Left cardiac atrium (tissue), 4 donors: ENCODE measurements at regions not wholly inside any gene's neighbourhood (a gene's known extent, or its start where the extent isn't known, plus 50 kb on each side); places are given as distances from the start of the nearest gene placed in this dataset.
A peak's percentile ranks its signal among the peaks of the same experiment; 100 is the strongest.

Source experiments
- ATAC-seq, 2 donors: fragments of 200-7000 bp; cut with Tn5 transposase; one replicate each; pipeline ENCODE4 v1.9.1; 2020; ENCODE audit warnings: mild to moderate bottlenecking in 2 of 2, moderate library complexity in 2 of 2
- DNase-seq: peaks from one replicate; pipeline ENCODE4 v3.0.0-alpha.2; 2020
- intact Hi-C, 2 donors: fragments of 100-400 bp; cut with DNase I; formaldehyde crosslinking; loops; one replicate each; pipeline versions ENCODE4 v1.14.1 to v1.15.1; 2022 to 2023
- donor health status: DM: no; HTN: yes; CAD: no.
- donor health status: DM: no; HTN: yes; CAD: no; lungs with severe emphysema.
- donor health status: DM: yes; HTN: yes; CAD: no.
- donor health status: Dilated cardiomyopathy.

DNA sequence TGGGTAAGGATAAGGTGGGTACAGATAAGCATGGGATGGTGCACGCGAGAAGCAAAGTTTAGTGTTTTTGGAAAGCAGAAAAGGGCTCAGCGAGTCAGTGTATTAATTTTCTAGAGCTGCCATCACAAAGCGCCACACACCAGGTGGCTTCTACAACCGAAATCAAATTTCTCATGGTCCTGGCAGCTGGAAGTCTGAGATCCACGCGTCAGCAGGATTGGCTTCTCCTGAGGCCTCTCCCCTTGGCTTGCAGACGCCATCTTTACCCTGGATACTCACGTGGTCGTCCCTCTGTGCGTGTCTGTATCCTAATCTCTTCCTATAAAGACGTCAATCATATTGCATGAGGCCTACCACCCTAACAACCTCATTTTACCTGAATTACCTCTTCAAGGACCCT, 51.5 kb upstream of the USP29 start:
- intact Hi-C loops = no loop called here
- ATAC-seq = no peak
- DNase-seq = no peak

DNA sequence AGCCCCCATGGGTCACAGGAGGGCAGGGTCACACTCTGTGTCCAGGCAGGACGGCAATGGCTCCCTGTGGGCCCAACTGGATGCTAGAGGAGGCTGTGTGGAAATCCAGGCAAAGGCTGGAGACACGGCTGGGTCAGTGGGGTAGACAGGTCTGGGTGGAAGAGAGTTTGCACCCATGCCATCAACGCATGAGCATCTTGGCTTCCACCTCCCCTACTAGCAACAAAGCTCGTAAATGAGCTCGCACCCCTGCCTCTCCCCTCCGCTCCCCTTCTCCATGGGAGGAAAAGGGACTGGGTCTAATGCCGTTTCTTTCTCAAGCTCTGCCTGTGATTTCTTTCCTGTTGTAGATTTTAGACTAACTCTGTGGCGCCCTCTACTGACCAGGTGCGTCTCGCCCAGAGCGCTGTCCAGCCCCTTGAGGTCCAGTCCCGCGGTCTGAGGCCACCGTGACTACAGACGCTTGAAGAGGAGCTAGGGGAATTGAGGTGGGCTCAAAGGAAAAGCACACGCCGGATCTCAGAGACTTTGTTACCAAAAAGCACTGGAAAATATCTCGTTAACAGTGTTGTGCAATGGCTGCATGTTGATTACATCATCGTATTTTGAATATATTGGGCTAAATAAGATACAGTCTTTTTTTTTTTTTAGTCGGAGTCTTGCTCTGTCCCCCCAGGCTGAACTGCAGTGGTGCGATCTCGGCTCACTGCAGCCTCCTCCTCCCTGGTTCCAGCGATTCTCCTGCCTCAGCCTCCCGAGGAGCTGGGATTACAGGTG, 50.7 kb upstream of the USP29 start:
- DNase-seq (peak; percentile 25), ATAC-seq (peak in 1 of 2 donors; percentile 15)
- intact Hi-C loops = no loop called here
